ENCODE measurements at regions not wholly inside any gene's neighbourhood (a gene's known extent, or its start where the extent isn't known, plus 50 kb on each side); places are given as distances from the start of the nearest gene placed in this dataset.

DNA sequence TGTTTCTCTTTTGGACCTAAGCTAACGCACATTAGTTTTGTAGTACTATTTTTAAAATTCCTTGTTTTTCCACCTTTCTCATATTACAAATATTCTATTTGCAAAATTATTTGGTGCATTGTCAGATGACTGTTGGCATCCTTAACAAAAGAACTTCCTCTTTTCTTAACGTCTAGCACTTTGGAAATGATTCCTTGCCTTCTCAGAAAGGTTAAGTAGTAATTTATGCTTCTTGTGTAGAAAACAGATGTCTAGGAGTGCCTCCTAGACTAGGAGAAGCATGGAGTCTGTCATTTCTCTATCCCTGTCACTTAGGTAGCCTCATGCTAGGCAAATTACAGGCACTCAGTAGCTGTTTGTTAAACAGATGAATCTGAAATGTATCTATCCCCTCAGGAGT is 64.4 kb downstream of the HSPA13 start:
- no peak for TF ChIP-seq ZNF121 (CRISPR knock-in tag; IDR thresholded peaks at IDR 0.05)
- TF ChIP-seq ZNF138 (CRISPR knock-in tag; conservative IDR thresholded peaks at IDR 0.05), result no peak
- TF ChIP-seq, protein P1, sequence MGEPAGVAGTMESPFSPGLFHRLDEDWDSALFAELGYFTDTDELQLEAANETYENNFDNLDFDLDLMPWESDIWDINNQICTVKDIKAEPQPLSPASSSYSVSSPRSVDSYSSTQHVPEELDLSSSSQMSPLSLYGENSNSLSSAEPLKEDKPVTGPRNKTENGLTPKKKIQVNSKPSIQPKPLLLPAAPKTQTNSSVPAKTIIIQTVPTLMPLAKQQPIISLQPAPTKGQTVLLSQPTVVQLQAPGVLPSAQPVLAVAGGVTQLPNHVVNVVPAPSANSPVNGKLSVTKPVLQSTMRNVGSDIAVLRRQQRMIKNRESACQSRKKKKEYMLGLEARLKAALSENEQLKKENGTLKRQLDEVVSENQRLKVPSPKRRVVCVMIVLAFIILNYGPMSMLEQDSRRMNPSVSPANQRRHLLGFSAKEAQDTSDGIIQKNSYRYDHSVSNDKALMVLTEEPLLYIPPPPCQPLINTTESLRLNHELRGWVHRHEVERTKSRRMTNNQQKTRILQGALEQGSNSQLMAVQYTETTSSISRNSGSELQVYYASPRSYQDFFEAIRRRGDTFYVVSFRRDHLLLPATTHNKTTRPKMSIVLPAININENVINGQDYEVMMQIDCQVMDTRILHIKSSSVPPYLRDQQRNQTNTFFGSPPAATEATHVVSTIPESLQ (CRISPR knock-in tag; IDR thresholded peaks at IDR 0.05), result no peak
- no peak for TF ChIP-seq NFYB (CRISPR knock-in tag; conservative IDR thresholded peaks at IDR 0.05; ENCODE audit: low read depth)
- TF ChIP-seq, protein P2, sequence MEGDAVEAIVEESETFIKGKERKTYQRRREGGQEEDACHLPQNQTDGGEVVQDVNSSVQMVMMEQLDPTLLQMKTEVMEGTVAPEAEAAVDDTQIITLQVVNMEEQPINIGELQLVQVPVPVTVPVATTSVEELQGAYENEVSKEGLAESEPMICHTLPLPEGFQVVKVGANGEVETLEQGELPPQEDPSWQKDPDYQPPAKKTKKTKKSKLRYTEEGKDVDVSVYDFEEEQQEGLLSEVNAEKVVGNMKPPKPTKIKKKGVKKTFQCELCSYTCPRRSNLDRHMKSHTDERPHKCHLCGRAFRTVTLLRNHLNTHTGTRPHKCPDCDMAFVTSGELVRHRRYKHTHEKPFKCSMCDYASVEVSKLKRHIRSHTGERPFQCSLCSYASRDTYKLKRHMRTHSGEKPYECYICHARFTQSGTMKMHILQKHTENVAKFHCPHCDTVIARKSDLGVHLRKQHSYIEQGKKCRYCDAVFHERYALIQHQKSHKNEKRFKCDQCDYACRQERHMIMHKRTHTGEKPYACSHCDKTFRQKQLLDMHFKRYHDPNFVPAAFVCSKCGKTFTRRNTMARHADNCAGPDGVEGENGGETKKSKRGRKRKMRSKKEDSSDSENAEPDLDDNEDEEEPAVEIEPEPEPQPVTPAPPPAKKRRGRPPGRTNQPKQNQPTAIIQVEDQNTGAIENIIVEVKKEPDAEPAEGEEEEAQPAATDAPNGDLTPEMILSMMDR (IDR thresholded peaks at IDR 0.05), result no peak
- TF ChIP-seq, protein P3, sequence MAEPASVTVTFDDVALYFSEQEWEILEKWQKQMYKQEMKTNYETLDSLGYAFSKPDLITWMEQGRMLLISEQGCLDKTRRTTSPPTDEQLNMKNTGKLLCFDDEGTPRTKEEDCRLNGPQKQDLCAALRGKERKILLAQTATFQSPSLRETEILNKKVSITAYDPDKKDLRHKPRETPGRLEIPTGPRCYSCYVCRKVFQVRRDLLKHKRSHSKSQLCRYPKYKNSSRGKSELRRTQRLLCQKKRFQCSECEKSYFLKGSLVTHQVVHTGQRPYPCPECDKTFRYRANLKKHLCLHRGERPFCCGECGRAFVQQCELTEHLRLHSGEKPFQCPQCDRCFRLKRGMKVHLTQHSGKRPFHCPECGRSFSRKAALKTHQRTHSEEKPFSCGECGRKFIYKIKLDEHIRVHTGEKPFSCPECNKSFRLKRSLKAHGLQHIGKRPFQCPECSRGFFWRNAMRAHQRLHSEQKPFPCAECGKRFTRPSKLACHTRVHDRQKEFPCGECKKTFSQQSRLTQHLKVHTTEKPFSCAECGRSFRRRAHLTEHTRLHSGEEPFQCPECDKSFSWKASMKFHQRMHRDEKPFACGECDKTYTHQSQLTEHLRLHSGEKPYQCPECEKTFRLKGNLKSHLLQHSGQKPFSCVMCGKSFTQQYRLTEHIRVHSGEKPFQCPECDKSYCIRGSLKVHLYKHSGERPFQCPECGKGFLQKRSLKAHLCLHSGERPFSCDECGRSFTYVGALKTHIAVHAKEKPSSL (CRISPR knock-in tag; conservative IDR thresholded peaks at IDR 0.05), result no peak
- TF ChIP-seq GTF2I (CRISPR knock-in tag; conservative IDR thresholded peaks at IDR 0.05), result no peak
- TF ChIP-seq, protein P4, sequence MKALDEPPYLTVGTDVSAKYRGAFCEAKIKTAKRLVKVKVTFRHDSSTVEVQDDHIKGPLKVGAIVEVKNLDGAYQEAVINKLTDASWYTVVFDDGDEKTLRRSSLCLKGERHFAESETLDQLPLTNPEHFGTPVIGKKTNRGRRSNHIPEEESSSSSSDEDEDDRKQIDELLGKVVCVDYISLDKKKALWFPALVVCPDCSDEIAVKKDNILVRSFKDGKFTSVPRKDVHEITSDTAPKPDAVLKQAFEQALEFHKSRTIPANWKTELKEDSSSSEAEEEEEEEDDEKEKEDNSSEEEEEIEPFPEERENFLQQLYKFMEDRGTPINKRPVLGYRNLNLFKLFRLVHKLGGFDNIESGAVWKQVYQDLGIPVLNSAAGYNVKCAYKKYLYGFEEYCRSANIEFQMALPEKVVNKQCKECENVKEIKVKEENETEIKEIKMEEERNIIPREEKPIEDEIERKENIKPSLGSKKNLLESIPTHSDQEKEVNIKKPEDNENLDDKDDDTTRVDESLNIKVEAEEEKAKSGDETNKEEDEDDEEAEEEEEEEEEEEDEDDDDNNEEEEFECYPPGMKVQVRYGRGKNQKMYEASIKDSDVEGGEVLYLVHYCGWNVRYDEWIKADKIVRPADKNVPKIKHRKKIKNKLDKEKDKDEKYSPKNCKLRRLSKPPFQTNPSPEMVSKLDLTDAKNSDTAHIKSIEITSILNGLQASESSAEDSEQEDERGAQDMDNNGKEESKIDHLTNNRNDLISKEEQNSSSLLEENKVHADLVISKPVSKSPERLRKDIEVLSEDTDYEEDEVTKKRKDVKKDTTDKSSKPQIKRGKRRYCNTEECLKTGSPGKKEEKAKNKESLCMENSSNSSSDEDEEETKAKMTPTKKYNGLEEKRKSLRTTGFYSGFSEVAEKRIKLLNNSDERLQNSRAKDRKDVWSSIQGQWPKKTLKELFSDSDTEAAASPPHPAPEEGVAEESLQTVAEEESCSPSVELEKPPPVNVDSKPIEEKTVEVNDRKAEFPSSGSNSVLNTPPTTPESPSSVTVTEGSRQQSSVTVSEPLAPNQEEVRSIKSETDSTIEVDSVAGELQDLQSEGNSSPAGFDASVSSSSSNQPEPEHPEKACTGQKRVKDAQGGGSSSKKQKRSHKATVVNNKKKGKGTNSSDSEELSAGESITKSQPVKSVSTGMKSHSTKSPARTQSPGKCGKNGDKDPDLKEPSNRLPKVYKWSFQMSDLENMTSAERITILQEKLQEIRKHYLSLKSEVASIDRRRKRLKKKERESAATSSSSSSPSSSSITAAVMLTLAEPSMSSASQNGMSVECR (CRISPR knock-in tag; IDR thresholded peaks at IDR 0.05; ENCODE audit: borderline replicate concordance), result no peak
- no peak for TF ChIP-seq ZNF263 (CRISPR knock-in tag; IDR thresholded peaks at IDR 0.05; ENCODE audit: low read depth)
- no peak for TF ChIP-seq CREB1 (CRISPR knock-in tag; IDR thresholded peaks at IDR 0.05)
- TF ChIP-seq ESRRA (CRISPR knock-in tag; IDR thresholded peaks at IDR 0.05; ENCODE audit: borderline replicate concordance), result no peak
- TF ChIP-seq, protein P5, sequence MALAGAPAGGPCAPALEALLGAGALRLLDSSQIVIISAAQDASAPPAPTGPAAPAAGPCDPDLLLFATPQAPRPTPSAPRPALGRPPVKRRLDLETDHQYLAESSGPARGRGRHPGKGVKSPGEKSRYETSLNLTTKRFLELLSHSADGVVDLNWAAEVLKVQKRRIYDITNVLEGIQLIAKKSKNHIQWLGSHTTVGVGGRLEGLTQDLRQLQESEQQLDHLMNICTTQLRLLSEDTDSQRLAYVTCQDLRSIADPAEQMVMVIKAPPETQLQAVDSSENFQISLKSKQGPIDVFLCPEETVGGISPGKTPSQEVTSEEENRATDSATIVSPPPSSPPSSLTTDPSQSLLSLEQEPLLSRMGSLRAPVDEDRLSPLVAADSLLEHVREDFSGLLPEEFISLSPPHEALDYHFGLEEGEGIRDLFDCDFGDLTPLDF (CRISPR knock-in tag; IDR thresholded peaks at IDR 0.05), result no peak
